Stimulated activated effector memory CD8-positive, alpha-beta T cell treated with anti-CD3 and anti-CD28 coated beads, Interleukin-12 subunit alpha, Interleukin-12 subunit beta, amount 100 ng/mL, for 72 hours (primary cell): ENCODE measurements at regions not wholly inside any gene's neighbourhood (a gene's known extent, or its start where the extent isn't known, plus 50 kb on each side); places are given as distances from the start of the nearest gene placed in this dataset.
A peak's percentile ranks its signal among the peaks of the same experiment; 100 is the strongest.

Source experiments
- ATAC-seq: fragments of 150-1000 bp; cut with Tn5 transposase; 2 replicates; pipeline ENCODE4 v1.10.0; 2021
- DNase-seq, 2 donors: peaks; one replicate each; pipeline ENCODE4 v3.0.0; 2021 to 2022; ENCODE audit warnings: low spot score in 2 of 2
- H3K27ac Mint-ChIP-seq: one replicate; pipeline ENCODE4 v1.8.0; 2022; ENCODE audit warnings: mild to moderate bottlenecking, mixed read lengths
- H3K36me3 Mint-ChIP-seq: one replicate; pipeline ENCODE4 v1.8.0; 2022; ENCODE audit warnings: mild to moderate bottlenecking, mixed read lengths
- H3K4me1 Mint-ChIP-seq: one replicate; pipeline ENCODE4 v1.8.0; 2022; ENCODE audit warnings: mixed read lengths
- H3K4me3 Mint-ChIP-seq: one replicate; pipeline ENCODE4 v1.8.0; 2022; ENCODE audit warnings: mild to moderate bottlenecking, mixed read lengths
- H3K9me3 Mint-ChIP-seq: one replicate; pipeline ENCODE4 v1.8.0; 2022; ENCODE audit warnings: mixed read lengths

DNA sequence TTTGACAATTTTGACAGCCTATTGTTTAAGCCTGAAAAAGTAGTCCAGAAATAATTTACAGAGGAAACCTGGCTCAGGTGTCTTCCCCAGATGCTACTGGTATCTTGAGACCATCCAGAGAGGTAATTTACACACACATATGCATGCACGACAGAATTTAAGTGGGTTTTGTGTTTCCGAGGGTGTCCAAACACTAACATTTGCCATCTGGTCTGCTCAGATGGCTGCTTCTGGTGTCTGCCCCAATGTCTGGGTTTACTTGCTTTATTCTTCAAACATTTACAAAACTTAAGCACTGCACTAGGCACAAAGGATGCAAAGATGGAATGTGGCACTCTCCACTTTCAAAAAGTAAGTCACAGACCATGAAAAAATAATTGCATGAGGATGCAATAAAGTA lies 226.6 kb upstream of the EGLN3 start:
- H3K4me1 Mint-ChIP-seq = no peaks in the 10 kb centered on the region
- no peaks in the 10 kb centered on the region for H3K36me3 Mint-ChIP-seq
- DNase-seq (no peak), ATAC-seq (no peak)
- H3K4me3 Mint-ChIP-seq = no peak overlapping the region
- H3K27ac Mint-ChIP-seq = no peak overlapping the region
- H3K9me3 Mint-ChIP-seq = peaks cover 2% of the 10 kb centered on the region

- ATAC-seq = no peak
- Mint-ChIP-seq H3K36me3 (no peaks in the 10 kb centered on the region), H3K27ac (no peak overlapping the region), H3K4me3 (no peak overlapping the region), H3K9me3 (peaks cover 2% of the 10 kb centered on the region), H3K4me1 (no peaks in the 10 kb centered on the region)
- no peak for DNase-seq
These were observed 224.7 kb upstream of the EGLN3 start for GRCh38 chr14:34175574-34175973.

DNA sequence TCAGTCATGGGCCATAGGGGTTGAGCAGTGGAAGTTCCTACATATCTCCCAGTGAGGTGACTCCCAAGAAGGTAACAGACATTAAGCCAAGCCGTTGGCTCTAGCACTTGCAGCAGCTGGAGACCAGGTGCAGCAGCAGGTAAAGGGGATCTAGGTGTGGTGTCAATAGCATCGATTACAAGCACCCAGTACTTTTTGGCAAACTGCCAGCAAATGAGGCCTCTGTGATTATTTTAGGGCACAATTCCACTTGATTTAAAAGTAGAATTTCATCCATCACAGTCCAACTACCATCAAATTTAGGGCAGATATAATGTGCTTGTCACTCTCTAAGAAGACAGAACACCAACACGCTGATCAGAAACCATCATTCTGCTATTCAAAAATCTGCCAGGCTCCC lies 224.1 kb upstream of the EGLN3 start:
- Mint-ChIP-seq H3K27ac (no peak overlapping the region), H3K4me3 (no peak overlapping the region), H3K9me3 (peaks cover 2% of the 10 kb centered on the region), H3K36me3 (no peaks in the 10 kb centered on the region), H3K4me1 (no peaks in the 10 kb centered on the region)
- no peak for ATAC-seq
- no peak for DNase-seq

DNA sequence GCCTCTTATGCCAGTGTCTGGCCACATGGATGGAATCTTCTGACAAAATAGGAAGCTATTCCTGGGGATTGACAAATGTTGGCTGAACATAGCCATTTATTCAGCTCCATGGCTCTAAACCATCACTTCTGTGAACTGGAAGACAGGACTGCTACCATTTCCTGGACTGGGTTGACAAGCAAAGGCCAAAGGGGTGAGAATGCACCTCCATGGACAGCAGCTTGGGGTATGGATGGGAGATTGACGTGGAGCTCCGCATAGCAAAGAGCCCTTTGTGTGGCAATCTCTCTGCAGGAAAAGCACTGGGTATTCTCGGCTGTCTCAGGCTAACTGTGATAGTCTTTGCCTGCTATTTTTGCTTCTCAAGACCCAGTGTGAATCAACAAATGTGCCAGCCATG lies 223.0 kb upstream of the EGLN3 start:
- Mint-ChIP-seq H3K27ac (no peak overlapping the region), H3K9me3 (peaks cover 2% of the 10 kb centered on the region), H3K4me3 (no peak overlapping the region), H3K4me1 (no peaks in the 10 kb centered on the region), H3K36me3 (no peaks in the 10 kb centered on the region)
- DNase-seq (no peak), ATAC-seq (no peak)

DNA sequence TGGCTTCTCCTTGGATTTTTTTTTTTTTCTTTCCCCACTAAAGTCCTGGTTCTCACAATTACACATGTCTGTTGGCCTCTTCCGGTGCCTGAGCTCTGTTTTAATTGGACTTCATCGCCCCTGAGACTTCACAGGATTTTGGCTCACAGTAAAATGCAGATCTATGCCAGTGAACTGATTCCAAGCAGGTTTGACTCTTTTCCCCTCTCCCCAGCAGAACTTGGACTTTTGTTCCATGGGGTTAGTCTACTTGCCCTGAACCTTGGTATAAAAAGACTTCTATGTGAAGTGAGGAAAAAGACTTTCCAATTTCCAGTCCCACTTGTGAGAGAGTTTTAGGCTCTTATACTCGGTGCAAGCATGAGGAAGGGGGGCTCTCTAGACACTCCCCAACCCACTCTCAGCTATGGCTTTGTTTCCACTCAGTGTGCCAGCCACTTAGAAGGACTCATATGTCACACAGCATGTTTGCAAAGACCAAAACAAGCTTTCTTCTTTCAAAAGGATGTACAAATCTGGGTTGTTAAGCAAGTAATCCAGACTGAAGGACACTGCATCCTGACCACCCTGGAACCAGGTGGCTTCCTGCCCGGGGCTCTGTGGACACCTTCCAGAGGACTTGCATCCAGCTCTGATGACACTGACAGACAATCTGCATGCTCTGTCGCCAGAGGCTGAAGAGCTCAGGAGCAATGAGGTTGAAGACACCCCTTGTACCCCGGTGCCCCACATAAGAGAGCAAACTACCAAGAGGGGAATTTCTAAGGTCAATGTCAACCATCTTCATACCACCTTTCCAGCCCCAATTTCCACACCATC lies 221.9 kb upstream of the EGLN3 start:
- DNase-seq (no peak), ATAC-seq (no peak)
- H3K36me3 Mint-ChIP-seq = no peaks in the 10 kb centered on the region
- peaks cover under 1% of the 10 kb centered on the region for H3K9me3 Mint-ChIP-seq
- H3K4me3 Mint-ChIP-seq = no peak overlapping the region
- H3K4me1 Mint-ChIP-seq = no peaks in the 10 kb centered on the region
- no peak overlapping the region for H3K27ac Mint-ChIP-seq

- Mint-ChIP-seq H3K4me3 (no peak overlapping the region), H3K36me3 (no peaks in the 10 kb centered on the region), H3K9me3 (no peaks in the 10 kb centered on the region), H3K4me1 (no peaks in the 10 kb centered on the region), H3K27ac (no peak overlapping the region)
- no peak for ATAC-seq
- DNase-seq = no peak
These were observed 221.2 kb upstream of the EGLN3 start for GRCh38 chr14:34172173-34172451.

GRCh38 chr14:34171431-34172172 lies 220.7 kb upstream of the EGLN3 start:
- Mint-ChIP-seq H3K27ac (no peak overlapping the region), H3K36me3 (no peaks in the 10 kb centered on the region), H3K4me3 (no peak overlapping the region), H3K9me3 (no peaks in the 10 kb centered on the region), H3K4me1 (no peaks in the 10 kb centered on the region)
- no peak for ATAC-seq
- DNase-seq = no peak

DNA sequence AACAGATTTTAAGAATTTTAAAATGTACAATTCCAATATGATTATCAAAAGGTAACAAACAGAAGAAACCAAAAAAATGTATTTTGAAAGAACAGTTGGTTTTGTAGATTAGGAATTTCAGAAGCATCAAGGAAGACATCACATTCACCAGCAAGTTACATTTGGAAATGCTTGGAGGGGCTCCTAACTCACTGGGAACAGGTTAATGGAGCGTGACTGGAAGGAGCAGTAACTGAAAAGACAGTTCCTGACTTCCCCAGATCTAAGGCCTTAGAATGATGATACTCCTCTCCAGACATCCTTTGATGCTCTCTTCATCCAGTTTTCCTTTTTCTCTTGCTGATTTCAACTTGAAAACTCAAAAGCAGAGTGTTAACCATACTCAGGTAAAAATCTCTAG lies 220.0 kb upstream of the EGLN3 start:
- Mint-ChIP-seq H3K4me3 (no peak overlapping the region), H3K4me1 (no peaks in the 10 kb centered on the region), H3K27ac (no peak overlapping the region), H3K36me3 (no peaks in the 10 kb centered on the region), H3K9me3 (no peaks in the 10 kb centered on the region)
- ATAC-seq = no peak
- DNase-seq = no peak

GRCh38 chr14:34169561-34169960 lies 218.7 kb upstream of the EGLN3 start:
- Mint-ChIP-seq H3K9me3 (no peaks in the 10 kb centered on the region), H3K36me3 (no peaks in the 10 kb centered on the region), H3K4me3 (no peak overlapping the region), H3K4me1 (no peaks in the 10 kb centered on the region), H3K27ac (no peak overlapping the region)
- DNase-seq (no peak), ATAC-seq (no peak)

- no peak overlapping the region for H3K4me3 Mint-ChIP-seq
- H3K4me1 Mint-ChIP-seq = no peaks in the 10 kb centered on the region
- no peaks in the 10 kb centered on the region for H3K9me3 Mint-ChIP-seq
- no peaks in the 10 kb centered on the region for H3K36me3 Mint-ChIP-seq
- ATAC-seq = no peak
- DNase-seq = no peak
- H3K27ac Mint-ChIP-seq = no peak overlapping the region
These were observed 217.8 kb upstream of the EGLN3 start for GRCh38 chr14:34168656-34169055.

GRCh38 chr14:34165847-34166350 lies 215.0 kb upstream of the EGLN3 start:
- Mint-ChIP-seq H3K9me3 (no peaks in the 10 kb centered on the region), H3K4me1 (no peaks in the 10 kb centered on the region), H3K36me3 (no peaks in the 10 kb centered on the region), H3K27ac (no peak overlapping the region), H3K4me3 (no peak overlapping the region)
- no peak for DNase-seq
- ATAC-seq = no peak

- Mint-ChIP-seq H3K36me3 (no peaks in the 10 kb centered on the region), H3K4me3 (no peak overlapping the region), H3K27ac (no peak overlapping the region), H3K4me1 (no peaks in the 10 kb centered on the region), H3K9me3 (no peaks in the 10 kb centered on the region)
- ATAC-seq (no peak), DNase-seq (no peak)
These were observed 213.4 kb upstream of the EGLN3 start for GRCh38 chr14:34164162-34164864.

DNA sequence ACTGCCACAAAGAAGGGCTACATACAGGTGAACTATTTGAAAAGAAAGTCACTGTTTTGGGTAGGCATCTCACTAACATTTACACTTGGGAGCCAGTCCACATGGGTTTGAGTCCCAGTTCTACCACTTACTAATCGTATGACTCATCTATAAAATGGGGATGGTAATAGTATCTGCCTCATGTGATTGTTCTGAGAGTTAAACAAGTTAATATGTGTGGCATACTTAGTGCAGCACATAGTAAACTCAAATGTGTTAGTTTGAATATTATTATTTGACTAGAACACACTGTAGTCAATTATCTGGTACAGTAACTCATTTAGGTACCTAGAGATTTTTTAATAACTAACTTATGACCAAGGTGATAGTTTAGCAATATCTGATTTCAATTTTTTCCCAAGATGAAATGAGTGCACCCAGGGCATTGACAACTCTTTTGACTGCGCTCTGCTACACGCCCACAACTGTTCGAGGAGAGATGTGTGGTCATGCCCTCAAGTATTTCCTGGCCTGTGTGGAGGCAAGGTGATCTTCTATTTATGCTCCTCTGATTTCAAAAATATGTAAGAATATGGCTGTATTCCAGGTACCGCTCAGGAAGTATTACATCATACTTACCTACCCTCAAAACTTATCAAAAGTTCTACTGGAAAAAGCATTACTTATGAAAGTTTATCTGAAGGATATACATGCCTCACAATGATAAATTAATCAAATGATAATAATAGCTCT lies 210.6 kb upstream of the EGLN3 start:
- Mint-ChIP-seq H3K4me1 (no peaks in the 10 kb centered on the region), H3K9me3 (no peaks in the 10 kb centered on the region), H3K27ac (no peak overlapping the region), H3K4me3 (no peak overlapping the region), H3K36me3 (no peaks in the 10 kb centered on the region)
- ATAC-seq = peak; percentile 61
- no peak for DNase-seq

DNA sequence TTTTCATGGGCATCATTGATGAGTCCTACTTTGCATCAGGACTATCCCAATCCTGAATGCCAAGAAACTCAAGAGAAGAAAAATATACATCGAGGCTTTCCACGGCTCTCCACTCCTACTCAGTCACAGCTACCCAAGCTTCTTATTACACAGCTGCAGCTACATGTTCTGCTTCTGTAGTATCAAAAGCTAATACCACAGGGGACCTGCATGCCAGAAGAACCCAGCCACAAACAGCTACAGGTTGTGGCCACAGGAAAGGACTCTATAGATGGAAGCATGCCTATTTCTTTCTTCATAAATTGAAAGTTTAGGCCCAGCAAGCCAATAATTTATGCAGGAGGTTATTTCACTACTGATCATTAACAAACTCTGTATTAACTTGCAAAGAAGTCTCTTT lies 209.7 kb upstream of the EGLN3 start:
- DNase-seq (no peak), ATAC-seq (no peak)
- no peak overlapping the region for H3K4me3 Mint-ChIP-seq
- H3K9me3 Mint-ChIP-seq = no peaks in the 10 kb centered on the region
- no peak overlapping the region for H3K27ac Mint-ChIP-seq
- H3K4me1 Mint-ChIP-seq = no peaks in the 10 kb centered on the region
- H3K36me3 Mint-ChIP-seq = no peaks in the 10 kb centered on the region

GRCh38 chr14:34157651-34158050 lies 206.8 kb upstream of the EGLN3 start:
- H3K4me1 Mint-ChIP-seq = no peaks in the 10 kb centered on the region
- peak; percentile 56 for ATAC-seq

More at GRCh38 chr14:34157651-34158050, 206.8 kb upstream of the EGLN3 start:
- H3K27ac Mint-ChIP-seq = no peak overlapping the region
- H3K4me3 Mint-ChIP-seq = no peak overlapping the region
- no peak for DNase-seq
- H3K9me3 Mint-ChIP-seq = no peaks in the 10 kb centered on the region
- no peaks in the 10 kb centered on the region for H3K36me3 Mint-ChIP-seq
